ENCODE measurements at regions not wholly inside any gene's neighbourhood (a gene's known extent, or its start where the extent isn't known, plus 50 kb on each side); places are given as distances from the start of the nearest gene placed in this dataset.

GRCh38 chr7:110084181-110084807 lies 1006.6 kb upstream of the LRRN3 start:
- DNase-seq, result no peak

GRCh38 chr7:110090110-110090820 lies 1000.7 kb upstream of the LRRN3 start:
- DNase-seq, result peak; percentile 25

DNA sequence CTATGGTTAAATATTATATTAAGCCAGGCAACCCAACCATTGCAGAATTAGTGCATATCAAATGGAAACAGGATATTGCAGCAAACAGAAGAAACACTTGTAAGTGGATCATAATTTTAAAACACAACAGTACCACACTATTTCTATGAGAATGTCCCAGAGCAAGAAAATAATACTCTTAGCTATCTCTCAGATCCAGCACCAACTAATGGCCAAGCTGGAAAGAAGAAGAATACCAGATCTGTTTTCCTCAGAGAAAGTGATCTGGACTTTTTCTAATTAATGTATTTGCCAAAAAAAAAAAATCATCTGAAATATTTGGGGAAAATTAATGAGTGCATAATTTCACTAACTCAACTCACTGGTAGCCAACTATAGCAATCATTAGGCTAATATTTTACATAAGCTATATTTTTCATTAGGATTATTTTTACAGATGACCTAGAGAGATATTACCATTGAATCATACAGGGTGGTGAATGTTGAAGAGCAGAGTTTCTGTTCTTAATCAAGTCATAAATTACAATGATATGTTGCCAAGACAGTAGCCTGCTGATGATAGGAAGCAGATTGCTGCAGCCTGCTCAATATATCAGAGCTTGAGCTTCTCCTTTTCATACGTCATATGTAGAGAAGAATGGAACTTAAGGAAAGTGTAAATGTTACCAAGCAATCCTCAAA lies 995.4 kb upstream of the LRRN3 start:
- no peak for DNase-seq

- no peak for DNase-seq
These were observed 986.7 kb upstream of the LRRN3 start for GRCh38 chr7:110104243-110104642.

DNA sequence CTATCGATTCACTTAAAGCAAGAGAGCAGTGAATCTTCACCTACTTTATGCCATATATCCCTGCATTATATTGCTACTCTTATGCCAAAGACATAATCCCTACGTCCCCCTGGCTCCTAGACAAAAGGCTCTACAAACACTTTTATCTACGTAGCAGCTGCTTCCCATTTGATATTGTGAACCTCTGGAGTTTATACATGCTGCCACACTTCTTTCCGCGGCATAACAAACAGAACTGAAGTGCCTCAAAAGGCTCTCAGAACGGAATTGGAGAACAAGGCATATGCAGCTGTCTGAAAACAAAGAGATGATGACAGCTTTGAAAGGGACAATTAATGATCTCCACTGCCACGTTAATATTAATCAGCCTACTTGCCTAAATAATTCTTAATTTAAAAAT lies 985.6 kb upstream of the LRRN3 start:
- DNase-seq, result no peak

GRCh38 chr7:110105840-110106239 lies 985.1 kb upstream of the LRRN3 start:
- no peak for DNase-seq

GRCh38 chr7:110119883-110120581 lies 970.9 kb upstream of the LRRN3 start:
- peak; percentile 58 for DNase-seq

DNA sequence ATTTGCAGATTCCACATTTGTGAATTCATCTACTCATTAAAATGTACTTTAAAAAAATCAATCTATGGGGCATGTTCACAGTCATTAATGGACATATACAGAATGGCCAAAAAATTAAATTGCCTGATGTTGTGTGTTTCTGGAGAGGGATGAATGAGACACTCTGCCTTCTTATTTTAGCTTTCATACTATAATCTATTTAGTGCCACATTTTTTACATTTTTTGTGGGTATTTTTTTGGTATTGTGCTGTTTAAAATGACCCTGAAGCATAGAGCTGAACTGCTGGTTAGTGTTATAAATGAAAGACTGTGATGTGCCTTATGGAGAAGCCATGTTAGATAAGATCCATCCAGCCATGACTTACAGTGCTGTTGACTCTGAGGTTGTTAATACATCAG lies 961.8 kb upstream of the LRRN3 start:
- no peak for DNase-seq

- DNase-seq, result peak; percentile 1
These were observed 960.3 kb upstream of the LRRN3 start for GRCh38 chr7:110130669-110131068.

DNA sequence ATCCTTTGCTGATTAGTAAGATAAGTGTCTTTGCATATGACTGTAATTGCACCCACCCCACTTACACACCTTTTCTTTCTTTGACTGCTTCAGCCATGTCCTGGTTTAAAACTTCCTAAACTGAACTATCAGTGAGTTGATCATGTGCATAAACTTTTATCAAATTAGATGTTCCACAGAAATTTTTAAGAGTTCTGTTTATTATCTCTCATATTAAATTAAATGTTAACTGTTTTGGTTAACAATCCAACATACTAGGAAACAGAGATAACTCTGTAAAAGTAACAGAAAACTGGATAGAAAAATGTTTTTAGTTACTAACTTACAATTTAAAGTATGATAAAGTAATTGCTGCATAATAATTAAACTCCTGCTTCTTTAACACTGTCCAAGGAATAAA lies 959.6 kb upstream of the LRRN3 start:
- DNase-seq, result no peak

DNA sequence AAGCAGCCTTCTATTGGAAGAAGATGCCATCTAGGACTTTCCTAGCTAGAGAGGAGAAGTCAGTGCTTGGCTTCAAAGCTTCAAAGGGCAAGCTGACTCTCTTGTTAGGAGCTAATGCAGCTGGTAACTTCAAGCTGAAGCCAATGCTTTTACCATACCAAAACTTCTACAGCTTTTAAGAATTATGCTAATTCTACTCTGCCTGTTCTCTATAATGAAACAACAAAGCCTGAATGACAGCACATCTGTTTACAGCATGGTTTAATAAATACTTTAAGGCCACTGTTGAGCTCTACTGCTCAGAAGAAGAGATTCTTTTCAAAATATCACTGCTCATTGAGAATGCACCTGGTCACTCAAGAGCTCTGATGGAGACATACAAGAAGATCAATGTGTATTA lies 951.9 kb upstream of the LRRN3 start:
- no peak for DNase-seq

- DNase-seq, result no peak
These were observed 947.9 kb upstream of the LRRN3 start for GRCh38 chr7:110142939-110143526.

- no peak for DNase-seq
These were observed 946.3 kb upstream of the LRRN3 start for GRCh38 chr7:110144599-110144998.

DNA sequence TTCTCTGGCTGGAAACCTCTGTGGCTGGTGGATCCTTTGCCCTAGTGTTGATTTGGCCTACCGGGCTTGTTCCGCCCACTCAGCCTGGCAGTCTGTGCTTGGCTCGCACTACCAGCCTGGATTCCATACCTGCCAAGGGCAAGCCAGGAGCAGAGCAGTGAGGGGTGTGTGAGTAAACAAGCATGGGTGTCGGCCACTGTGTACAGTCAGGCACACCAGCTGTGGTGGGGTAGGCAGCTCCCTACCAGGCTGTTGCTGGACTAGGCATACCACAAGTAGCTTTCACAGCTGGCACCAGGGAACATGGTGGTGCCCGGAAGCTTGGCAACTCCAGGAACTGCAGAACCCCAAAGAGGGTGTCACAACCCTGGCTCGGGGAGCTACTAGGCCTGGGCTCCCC lies 942.9 kb upstream of the LRRN3 start:
- no peak for DNase-seq

DNA sequence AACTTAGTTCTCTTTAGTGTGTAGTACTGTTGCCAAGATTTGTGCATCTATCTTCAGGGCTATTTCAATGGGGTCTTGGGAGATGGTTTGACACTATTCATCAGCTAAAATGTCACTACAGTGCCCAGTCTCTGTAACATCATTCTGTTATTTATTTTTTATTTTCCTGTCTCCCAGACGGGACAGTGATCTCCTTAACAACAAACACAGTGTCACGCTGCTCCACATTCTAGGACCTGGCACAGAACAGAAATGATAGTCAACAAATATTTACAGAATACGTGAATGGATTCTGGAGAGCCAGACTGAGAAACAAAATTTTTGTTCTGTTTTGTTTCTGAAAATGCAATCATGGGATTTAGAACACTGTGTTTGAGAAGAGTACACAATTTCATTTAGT lies 937.7 kb upstream of the LRRN3 start:
- DNase-seq, result no peak

DNA sequence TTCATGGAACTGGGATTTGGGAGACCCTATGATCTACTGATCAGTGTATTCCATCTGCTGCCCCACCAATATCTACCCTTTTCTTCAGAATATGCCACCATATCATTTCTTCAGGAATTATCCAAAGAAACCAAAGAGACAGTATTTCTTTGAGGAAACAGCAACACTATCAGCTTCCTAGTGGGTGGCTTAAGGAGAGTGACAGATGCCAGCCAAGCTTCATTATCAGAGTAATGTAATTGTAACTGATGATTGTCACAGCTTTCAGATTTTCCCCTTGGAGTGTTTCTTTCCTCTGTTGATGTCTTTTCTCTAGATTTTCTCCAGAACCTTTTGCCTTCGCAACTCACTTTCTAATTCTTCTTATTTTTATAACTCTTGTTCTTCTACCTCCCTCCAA lies 934.4 kb upstream of the LRRN3 start:
- DNase-seq, result no peak

DNA sequence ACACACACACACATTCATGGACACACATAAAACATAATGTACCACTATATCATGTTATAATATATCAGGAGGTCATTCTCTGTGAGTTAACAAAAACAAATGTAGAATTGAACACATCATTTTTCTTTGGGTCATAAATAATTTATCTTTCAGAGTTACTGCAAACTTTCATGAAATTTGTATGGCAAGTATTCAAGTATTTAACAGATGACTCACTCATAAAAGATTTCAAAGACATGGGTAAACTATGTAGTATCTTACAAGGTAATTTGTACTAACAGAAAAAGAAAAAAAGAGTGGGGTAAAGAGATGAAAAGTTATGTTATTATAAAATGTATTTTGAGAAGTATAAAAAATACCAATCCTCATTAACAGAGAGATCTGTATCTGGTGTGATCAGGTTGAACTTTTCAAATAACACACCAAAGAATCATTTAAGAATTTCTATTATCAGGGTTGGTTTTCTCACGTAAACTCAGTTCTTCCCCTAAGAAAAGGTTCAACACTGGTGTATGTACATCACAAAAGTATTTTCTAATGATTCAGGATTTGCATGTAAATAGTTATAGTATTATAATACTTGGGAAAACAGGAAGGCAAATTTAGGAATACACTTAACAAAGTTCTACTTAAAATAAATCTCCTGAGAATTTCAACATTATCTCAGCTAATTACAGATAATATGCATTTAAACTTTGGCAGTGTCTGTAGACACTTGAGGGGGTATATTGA lies 933.1 kb upstream of the LRRN3 start:
- DNase-seq, result peak; percentile 70

DNA sequence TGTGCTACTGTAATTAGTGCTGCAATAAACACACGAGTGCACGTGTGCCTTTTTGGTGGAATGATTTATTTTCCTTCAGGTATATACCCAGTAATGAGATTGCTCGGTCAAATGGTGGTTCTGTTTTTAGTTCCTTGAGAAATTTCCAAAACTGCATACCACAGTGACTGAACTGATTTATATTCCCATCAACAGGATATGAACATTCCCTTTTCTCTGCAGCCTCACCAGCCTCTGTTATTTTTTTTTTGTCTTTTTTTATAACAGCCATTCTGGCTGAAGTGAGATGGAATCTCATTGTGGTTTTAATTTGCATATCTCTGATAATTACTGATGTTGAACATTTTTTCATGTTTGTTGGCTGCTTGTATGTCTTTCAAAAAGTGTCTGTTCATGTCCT lies 922.9 kb upstream of the LRRN3 start:
- peak; percentile 10 for DNase-seq

DNA sequence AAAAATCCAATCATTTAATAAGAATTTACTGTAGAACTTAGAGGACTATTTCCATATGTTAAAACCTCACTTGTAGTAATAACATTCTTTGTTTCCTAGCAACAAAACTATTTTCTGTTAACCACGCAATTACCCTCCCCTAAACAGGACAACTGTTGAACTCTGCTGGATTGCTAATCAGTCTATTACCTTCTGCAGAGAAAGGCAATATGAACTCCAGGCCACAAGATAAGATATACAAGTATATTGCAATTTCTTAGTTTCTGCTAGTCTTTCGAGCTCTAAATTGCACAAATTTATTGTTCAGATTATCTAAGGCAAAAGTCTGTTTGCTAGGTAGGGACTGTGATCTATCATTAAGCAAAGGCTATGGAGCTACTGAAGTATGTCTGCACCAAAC lies 920.1 kb upstream of the LRRN3 start:
- DNase-seq, result peak; percentile 26

- DNase-seq, result no peak
These were observed 913.5 kb upstream of the LRRN3 start for GRCh38 chr7:110177463-110177862.

- no peak for DNase-seq
These were observed 911.9 kb upstream of the LRRN3 start for GRCh38 chr7:110179037-110179436.

GRCh38 chr7:110181768-110182167 lies 909.2 kb upstream of the LRRN3 start:
- DNase-seq, result no peak

- no peak for DNase-seq
These were observed 904.6 kb upstream of the LRRN3 start for GRCh38 chr7:110186334-110186733.
